ENCODE measurements at regions not wholly inside any gene's neighbourhood (a gene's known extent, or its start where the extent isn't known, plus 50 kb on each side); places are given as distances from the start of the nearest gene placed in this dataset.

DNA sequence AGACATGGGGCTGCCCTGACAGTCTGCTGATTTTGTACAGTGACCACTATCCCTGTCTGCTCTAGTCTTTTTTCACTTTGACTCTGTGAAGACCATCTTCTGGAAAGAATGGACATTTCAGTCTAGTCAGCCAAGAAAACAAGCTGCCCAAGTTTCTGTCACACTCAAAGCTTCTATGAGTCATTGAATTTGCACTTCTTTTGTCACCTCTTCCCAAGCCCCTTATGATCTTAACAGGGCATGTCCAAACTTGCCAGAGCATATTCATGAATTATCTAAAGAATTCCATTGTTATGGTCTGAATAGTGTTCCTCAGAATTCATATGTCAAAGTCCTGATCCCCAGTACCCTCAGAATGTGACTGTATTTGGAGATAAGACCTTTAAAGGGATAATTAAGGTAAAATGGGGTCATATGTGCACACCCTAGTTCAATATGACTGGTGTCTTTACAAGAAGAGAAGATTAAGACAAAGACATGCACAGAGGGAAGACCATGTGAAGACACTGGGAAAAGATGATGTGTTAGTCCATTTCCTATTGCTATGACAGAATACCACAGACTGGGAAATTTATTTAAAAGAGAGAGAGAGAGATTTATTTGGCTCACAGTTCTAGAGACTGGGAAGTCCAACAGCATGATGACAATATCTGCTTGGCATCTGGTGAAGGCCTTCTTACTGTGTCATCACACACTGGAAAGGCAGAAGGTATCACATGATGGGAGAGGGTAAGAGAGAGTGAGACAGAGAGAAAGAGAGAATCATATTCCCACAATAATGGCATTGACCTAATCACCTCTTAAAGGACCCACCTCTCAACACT is 242.6 kb downstream of the BTG1 start:
- TF ChIP-seq, protein P1, sequence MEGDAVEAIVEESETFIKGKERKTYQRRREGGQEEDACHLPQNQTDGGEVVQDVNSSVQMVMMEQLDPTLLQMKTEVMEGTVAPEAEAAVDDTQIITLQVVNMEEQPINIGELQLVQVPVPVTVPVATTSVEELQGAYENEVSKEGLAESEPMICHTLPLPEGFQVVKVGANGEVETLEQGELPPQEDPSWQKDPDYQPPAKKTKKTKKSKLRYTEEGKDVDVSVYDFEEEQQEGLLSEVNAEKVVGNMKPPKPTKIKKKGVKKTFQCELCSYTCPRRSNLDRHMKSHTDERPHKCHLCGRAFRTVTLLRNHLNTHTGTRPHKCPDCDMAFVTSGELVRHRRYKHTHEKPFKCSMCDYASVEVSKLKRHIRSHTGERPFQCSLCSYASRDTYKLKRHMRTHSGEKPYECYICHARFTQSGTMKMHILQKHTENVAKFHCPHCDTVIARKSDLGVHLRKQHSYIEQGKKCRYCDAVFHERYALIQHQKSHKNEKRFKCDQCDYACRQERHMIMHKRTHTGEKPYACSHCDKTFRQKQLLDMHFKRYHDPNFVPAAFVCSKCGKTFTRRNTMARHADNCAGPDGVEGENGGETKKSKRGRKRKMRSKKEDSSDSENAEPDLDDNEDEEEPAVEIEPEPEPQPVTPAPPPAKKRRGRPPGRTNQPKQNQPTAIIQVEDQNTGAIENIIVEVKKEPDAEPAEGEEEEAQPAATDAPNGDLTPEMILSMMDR (IDR thresholded peaks at IDR 0.05; ENCODE audit: low read length) = no peak
- TF ChIP-seq EZH2 (optimal IDR thresholded peaks at IDR 0.05; ENCODE audit: low read depth, low read length) (no peak), EZH2phosphoT487 (IDR thresholded peaks at IDR 0.05; ENCODE audit: low read length) (no peak)
